ENCODE measurements at regions not wholly inside any gene's neighbourhood (a gene's known extent, or its start where the extent isn't known, plus 50 kb on each side); places are given as distances from the start of the nearest gene placed in this dataset.

- TF ChIP-seq CTCF (IDR thresholded peaks at IDR 0.05): no peak
- TF ChIP-seq ZFX (IDR thresholded peaks at IDR 0.05; ENCODE audit: borderline replicate concordance): no peak
- H3K27ac ChIP-seq: no peak overlapping the region
Observed at GRCh38 chr9:105890046-105890822, 195.9 kb downstream of the TMEM38B start.

DNA sequence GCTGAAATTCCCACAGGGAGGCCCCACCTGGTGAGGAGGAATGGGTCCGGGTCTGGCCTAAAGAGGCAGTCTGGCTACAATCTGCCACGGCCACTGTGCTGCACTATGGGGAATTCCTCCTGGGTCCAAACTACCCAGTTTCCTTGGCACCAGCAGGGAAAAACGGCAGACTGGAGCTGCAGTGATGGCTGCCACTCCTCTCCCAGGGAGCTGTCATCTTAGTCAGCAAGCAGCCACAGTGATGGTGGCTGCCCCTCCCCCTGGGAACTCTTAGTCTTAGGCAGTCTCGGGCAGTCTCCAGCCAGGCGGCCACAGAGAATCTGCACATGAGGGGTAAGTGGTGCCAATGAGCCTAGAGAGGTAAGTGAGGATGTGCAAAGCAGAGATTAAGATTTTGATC lies 205.8 kb downstream of the TMEM38B start:
- H3K27ac ChIP-seq: no peak overlapping the region
- TF ChIP-seq CTCF (IDR thresholded peaks at IDR 0.05): no peak
- no peak for TF ChIP-seq ZFX (IDR thresholded peaks at IDR 0.05; ENCODE audit: borderline replicate concordance)

- H3K27ac ChIP-seq: no peak overlapping the region
- TF ChIP-seq ZFX (IDR thresholded peaks at IDR 0.05; ENCODE audit: borderline replicate concordance): no peak
- TF ChIP-seq CTCF (IDR thresholded peaks at IDR 0.05): peak; percentile 89
Observed at GRCh38 chr9:105901514-105902109, 207.3 kb downstream of the TMEM38B start.

DNA sequence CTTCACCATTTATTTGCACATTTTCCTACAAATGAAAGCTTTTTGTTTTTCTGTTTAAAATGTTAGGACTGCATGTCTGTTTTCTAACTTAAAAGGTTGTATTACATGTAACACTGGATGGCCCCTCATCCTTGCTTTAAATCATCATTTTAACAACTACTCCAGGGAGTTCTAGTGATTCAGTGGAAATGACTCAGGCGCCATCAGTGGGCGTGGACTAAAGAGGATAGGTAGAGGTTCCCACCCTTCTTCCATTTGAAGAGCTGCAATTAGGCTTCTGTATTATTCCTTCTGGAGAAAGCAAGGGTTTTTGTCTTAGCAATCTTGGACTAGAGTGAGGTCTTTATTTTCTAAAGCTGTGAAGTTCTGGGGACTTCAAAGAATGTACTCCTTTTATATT lies 213.7 kb downstream of the TMEM38B start:
- H3K27ac ChIP-seq: no peak overlapping the region
- TF ChIP-seq ZFX (IDR thresholded peaks at IDR 0.05; ENCODE audit: borderline replicate concordance) (no peak), CTCF (IDR thresholded peaks at IDR 0.05) (no peak)

GRCh38 chr9:105911104-105911911 lies 217.0 kb downstream of the TMEM38B start:
- TF ChIP-seq ZFX (IDR thresholded peaks at IDR 0.05; ENCODE audit: borderline replicate concordance) (no peak), CTCF (IDR thresholded peaks at IDR 0.05) (no peak)

GRCh38 chr9:105912157-105912862 lies 218.0 kb downstream of the TMEM38B start:
- TF ChIP-seq CTCF (IDR thresholded peaks at IDR 0.05): no peak
- no peak for TF ChIP-seq ZFX (IDR thresholded peaks at IDR 0.05; ENCODE audit: borderline replicate concordance)
- no peak overlapping the region for H3K27ac ChIP-seq

More at GRCh38 chr9:105911104-105911911, 217.0 kb downstream of the TMEM38B start:
- no peak overlapping the region for H3K27ac ChIP-seq

All from 22Rv1 (cell line).